SIG-M5 treated with dmso at 0.1 percent for 504 hours (cell line): ENCODE measurements at regions not wholly inside any gene's neighbourhood (a gene's known extent, or its start where the extent isn't known, plus 50 kb on each side); places are given as distances from the start of the nearest gene placed in this dataset.
"Not testable (repeated sequence)": the region's sequence is repeated elsewhere in the genome, so short reads cannot be mapped to it uniquely, and the experiment has no call there.

Experiments used
- DNase-seq: peaks from one replicate; lab custom pipeline; 2025; ENCODE audit not compliant: unreplicated experiment; lab: John Stamatoyannopoulos, UW

GRCh38 chr3:65303431-65303830 lies 615.6 kb upstream of the ADAMTS9 start:
- no peak for DNase-seq

DNA sequence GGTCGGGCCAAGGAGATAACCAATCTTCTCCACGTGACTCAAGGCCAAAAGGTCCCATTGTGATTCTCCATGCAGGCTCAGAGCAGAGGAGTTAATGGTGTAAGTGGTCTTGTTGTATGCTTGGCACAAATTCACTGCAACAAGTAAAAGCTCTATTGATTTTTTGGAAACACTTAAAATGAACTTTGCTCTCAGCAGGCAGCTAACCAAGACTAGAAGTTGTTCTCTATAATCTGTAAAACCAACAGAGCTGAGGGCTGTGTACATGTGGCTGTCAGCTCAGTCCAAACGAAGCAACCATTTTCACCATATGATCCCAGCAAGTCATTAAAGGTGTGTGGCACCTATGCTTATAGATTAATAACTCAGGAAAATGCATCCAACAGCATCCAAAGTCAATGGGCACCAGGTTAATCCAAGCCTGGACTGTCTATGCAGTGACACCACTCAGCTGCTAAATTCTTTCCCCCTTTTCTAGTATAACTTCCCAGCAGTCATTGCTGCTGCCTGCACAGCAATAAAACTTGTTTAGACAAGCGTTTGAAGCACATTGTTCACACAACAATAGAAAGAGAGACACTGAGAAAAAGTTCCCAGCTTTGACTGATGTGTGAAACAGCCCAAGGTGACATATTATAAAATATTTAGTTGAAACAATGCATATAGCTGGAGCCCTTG lies 603.8 kb upstream of the ADAMTS9 start:
- DNase-seq = no peak

- no peak for DNase-seq
Measured at GRCh38 chr3:65288776-65289175, 601.0 kb upstream of the ADAMTS9 start.

- DNase-seq = no peak
Measured at GRCh38 chr3:65285956-65286355, 598.2 kb upstream of the ADAMTS9 start.

DNA sequence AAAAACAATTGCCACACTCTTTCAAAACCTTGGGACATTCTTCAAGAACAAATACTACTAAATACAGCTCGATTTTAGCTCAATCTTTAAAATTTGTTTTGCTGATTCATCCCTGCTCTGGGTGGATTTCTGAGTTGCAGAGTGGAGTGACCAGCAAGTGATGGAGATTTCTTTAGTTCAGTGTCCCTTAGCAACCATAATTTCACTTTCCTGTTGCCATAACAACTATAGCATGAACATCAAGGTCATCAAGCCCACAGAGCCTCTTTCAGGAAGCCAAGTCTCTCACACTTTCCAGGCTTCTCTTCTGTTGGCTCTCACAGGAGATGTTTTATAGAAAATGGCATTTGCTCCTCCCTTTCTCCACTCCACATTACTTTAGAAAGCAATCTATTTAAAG lies 597.2 kb upstream of the ADAMTS9 start:
- no peak for DNase-seq

GRCh38 chr3:65284546-65284945 lies 596.7 kb upstream of the ADAMTS9 start:
- DNase-seq = no peak

GRCh38 chr3:65279225-65279782 lies 591.5 kb upstream of the ADAMTS9 start:
- DNase-seq = no peak

DNA sequence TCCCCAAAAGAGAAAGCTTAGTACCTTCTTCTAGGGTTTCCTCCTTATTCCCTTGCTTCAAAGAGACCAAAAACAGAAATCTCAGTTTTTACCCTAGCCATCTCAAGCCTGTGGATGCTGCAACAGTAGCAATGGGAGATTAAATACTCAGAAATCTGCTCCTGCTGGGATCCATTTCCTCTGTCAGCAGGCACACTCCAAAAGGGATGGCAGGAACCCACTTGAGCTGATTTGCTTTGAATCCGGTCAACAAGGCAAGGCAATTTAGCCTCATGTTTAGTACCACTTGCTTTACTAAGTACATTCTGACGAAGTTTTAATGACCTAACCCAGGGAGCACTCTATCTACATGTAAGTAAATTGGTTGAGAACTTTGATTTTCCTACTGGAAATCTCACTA lies 590.0 kb upstream of the ADAMTS9 start:
- DNase-seq = no peak

DNA sequence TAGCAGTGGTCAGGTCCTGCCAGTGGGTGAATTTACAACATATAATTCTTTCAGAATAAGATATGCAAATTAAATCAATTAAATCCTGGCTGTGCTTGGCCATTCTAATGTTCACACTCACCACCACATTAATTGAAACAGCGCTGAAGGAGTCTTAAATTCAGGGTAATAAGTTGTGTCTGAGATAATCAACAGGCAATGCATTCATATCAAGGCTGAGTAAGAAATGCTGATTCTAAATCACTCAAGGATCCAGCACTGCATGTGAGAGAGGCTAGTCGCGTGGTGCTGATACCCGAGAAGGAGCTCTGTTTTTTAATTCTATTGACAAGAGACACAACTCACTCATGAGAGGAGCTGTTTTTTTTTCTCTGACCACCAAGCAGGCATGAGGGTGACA lies 588.8 kb upstream of the ADAMTS9 start:
- no peak for DNase-seq

DNA sequence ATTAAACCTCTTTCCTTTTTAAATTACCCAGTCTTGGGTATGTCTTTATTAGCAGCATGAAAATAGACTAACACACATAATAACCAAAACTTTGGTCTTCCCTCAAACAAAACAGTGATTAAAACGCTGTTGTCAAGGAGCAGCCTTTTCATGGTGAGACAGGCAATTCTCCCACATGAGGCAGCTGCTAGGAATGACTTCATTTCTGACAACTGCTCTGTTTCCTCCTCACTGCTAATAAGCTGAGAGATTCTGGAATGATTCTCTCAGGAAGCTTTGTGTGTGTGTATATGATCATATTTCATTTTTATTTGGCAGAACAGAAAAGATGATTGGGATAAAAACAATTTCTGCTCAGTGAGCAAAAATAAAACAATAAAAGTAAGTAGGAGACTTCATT lies 580.6 kb upstream of the ADAMTS9 start:
- no peak for DNase-seq

GRCh38 chr3:65265942-65266590 lies 578.3 kb upstream of the ADAMTS9 start:
- no peak for DNase-seq

- no peak for DNase-seq
Measured at GRCh38 chr3:65265511-65265910, 577.7 kb upstream of the ADAMTS9 start.

DNA sequence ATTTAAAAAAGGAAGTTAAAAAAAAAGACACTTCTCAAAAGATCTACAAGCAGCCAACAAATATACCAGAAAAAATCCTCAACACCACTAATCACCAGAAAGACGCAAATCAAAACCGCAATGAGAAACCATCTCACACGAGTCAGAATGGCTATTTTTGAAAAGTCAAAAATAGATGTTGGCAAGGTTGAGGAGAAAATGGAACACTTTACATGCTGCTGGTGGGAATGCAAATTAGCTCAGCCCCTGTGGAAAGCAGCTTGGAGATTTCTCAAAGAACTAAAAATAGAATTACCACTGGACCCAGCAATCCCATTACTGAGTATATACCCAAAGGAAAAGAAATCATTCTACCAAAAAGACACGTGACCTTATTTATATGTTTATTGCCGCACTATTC lies 574.7 kb upstream of the ADAMTS9 start:
- DNase-seq = no peak

- no peak for DNase-seq
Measured at GRCh38 chr3:65259946-65260345, 572.1 kb upstream of the ADAMTS9 start.

GRCh38 chr3:65252914-65253313 lies 565.1 kb upstream of the ADAMTS9 start:
- not testable (repeated sequence) for DNase-seq

DNA sequence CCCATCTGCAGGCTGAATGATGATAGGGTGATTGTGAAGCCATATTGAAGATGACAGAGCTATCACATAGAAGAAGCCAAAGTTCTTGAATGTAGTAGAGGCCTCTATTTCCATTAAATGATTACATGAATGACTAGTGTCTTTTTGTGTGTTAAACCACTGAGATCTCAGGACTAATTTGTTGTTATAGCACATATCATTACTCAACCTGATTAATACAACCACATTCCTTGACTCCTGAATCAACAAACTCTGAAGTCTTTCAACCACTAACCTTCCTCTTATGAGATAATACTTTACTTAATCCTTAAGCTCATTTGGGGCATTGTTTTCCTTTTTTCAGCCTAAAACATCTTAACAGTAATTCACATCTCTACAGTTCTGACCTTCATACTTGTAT lies 564.5 kb upstream of the ADAMTS9 start:
- DNase-seq = no peak

- peak; percentile 3 for DNase-seq
Measured at GRCh38 chr3:65251375-65251774, 563.6 kb upstream of the ADAMTS9 start.

GRCh38 chr3:65246561-65246960 lies 558.8 kb upstream of the ADAMTS9 start:
- DNase-seq = no peak

DNA sequence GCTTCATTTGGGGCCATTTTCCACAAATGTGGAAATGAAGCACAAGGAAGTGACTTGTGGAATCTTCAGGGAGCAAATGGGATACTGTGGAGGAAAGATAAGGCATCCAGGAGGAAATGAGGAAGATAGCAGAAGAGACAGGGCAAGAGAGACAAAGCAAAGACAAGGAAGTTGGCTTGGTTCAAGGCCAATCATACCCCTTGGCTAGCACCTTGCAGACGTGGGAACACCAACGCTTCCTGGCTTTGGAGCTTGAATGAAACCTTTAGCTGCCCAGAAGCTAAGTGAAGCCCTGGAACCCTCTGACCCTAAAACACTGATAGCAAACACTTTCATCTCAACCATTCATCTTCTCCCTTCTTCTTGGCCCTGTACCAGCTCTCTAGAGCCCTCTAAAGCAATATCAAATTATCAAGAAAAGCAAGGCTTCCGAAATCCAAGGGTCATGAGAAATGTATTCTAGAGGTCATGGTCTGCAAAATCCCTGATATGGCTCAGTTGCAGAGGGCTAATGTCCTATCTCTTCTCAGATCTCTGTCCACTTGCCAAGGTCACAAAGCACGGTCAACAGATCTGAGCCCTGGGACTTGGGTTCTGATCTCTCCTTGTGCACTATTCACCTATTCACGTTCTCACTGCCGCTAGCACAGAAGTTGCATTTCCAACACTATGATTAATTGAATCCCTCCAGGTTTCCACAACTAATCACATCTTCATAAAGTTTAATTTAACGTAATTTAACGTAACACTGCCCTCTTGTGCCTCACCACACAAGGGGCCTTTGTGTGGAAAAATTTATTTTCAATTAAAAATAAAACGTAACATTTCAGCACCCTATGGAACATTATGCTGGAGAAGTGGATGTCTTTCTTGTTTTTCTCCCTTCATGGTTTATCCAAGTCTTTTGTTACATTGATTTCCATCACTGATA lies 557.6 kb upstream of the ADAMTS9 start:
- no peak for DNase-seq

DNA sequence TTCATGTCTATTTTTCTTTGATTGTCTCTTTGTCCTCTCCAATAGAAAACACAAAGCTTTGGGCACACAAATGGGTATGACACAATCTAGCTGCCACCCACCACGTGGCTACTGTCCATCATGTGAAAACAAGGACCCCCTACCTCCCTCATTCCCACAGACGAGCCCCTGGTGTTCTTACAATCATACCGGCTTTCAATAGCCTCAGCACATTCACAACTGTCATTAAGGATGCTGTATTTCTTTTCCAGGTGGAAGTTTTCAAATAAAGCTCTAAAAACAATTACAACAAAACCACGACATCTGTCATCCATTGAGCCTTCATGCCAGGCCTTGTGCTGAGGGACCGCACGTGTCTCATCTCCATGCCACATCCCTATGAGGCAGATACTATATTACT lies 552.6 kb upstream of the ADAMTS9 start:
- DNase-seq = no peak

DNA sequence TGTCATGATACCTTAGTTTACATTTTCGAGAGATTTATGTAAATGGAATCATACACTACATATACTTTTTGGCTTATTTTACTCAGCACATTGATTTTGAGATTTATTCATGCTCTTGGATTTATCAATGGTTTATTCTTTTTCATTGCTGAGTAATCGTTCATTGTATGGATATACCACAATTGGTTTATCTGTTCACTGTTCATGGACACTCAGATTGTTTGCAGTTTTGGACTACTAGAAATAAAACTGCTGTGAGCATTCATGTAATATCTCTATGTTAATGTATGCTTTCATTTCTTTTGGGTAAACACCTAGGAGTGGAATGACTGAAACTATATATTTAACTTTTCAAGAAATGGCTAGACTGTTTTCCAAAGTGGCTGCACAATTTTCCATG lies 550.9 kb upstream of the ADAMTS9 start:
- DNase-seq = no peak

DNA sequence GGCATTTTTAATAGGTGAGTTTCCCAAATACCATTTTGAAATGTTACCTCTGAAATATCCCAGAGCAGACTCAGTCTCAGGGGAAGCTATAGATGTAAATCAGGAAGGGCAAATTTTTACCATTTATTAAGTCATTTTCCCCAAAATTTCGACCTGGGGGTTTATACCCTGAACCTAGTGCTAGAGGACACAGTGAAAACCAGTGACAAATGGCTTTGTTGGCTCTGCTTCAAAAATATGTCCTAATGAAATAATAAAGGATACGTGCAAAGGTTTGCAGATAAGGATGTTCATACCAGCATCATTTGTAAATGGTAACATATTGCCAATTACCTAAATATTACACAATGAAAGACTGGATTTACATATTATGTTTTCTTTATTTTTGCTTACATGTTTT lies 546.7 kb upstream of the ADAMTS9 start:
- DNase-seq = no peak
